ENCODE measurements at regions not wholly inside any gene's neighbourhood (a gene's known extent, or its start where the extent isn't known, plus 50 kb on each side); places are given as distances from the start of the nearest gene placed in this dataset.
"Not testable (repeated sequence)": the region's sequence is repeated elsewhere in the genome, so short reads cannot be mapped to it uniquely, and the experiment has no call there.

DNA sequence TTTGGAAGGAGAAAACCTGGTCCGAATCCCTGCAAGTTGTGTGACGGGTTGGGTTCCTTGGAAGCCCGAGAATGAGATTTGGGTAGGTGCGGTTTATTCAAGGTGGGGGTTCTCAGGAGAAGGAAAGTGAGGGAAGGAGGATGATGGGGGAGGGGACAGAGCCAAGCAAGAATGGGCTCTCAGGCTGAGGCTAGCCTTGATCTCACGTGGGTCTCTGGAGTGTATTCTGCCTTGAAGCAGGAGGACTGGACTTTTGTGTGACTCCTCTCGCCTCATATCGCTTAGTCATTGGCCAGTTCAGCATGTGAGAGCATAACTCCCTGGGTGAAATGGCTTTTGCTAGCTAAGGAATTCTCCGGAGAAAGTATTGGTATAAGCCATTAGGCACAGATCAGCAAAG lies 120.9 kb downstream of the NPIPA7 start:
- TF ChIP-seq NR3C1 (CRISPR knock-in tag; conservative IDR thresholded peaks at IDR 0.05; ENCODE audit: low read depth); JAZF1 (CRISPR knock-in tag; IDR thresholded peaks at IDR 0.05); TEAD4 (CRISPR knock-in tag; IDR thresholded peaks at IDR 0.05); NFYB (CRISPR knock-in tag; conservative IDR thresholded peaks at IDR 0.05; ENCODE audit: low read depth); NR2C2 (CRISPR knock-in tag; IDR thresholded peaks at IDR 0.05); GABPB1 (CRISPR knock-in tag; IDR thresholded peaks at IDR 0.05); ESRRA (CRISPR knock-in tag; IDR thresholded peaks at IDR 0.05; ENCODE audit: borderline replicate concordance): not testable (repeated sequence)
- TF ChIP-seq, protein P1, sequence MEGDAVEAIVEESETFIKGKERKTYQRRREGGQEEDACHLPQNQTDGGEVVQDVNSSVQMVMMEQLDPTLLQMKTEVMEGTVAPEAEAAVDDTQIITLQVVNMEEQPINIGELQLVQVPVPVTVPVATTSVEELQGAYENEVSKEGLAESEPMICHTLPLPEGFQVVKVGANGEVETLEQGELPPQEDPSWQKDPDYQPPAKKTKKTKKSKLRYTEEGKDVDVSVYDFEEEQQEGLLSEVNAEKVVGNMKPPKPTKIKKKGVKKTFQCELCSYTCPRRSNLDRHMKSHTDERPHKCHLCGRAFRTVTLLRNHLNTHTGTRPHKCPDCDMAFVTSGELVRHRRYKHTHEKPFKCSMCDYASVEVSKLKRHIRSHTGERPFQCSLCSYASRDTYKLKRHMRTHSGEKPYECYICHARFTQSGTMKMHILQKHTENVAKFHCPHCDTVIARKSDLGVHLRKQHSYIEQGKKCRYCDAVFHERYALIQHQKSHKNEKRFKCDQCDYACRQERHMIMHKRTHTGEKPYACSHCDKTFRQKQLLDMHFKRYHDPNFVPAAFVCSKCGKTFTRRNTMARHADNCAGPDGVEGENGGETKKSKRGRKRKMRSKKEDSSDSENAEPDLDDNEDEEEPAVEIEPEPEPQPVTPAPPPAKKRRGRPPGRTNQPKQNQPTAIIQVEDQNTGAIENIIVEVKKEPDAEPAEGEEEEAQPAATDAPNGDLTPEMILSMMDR (IDR thresholded peaks at IDR 0.05), result not testable (repeated sequence)
- TF ChIP-seq, protein P2, sequence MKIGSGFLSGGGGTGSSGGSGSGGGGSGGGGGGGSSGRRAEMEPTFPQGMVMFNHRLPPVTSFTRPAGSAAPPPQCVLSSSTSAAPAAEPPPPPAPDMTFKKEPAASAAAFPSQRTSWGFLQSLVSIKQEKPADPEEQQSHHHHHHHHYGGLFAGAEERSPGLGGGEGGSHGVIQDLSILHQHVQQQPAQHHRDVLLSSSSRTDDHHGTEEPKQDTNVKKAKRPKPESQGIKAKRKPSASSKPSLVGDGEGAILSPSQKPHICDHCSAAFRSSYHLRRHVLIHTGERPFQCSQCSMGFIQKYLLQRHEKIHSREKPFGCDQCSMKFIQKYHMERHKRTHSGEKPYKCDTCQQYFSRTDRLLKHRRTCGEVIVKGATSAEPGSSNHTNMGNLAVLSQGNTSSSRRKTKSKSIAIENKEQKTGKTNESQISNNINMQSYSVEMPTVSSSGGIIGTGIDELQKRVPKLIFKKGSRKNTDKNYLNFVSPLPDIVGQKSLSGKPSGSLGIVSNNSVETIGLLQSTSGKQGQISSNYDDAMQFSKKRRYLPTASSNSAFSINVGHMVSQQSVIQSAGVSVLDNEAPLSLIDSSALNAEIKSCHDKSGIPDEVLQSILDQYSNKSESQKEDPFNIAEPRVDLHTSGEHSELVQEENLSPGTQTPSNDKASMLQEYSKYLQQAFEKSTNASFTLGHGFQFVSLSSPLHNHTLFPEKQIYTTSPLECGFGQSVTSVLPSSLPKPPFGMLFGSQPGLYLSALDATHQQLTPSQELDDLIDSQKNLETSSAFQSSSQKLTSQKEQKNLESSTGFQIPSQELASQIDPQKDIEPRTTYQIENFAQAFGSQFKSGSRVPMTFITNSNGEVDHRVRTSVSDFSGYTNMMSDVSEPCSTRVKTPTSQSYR (CRISPR knock-in tag; IDR thresholded peaks at IDR 0.05), result not testable (repeated sequence)
- TF ChIP-seq, protein P3, sequence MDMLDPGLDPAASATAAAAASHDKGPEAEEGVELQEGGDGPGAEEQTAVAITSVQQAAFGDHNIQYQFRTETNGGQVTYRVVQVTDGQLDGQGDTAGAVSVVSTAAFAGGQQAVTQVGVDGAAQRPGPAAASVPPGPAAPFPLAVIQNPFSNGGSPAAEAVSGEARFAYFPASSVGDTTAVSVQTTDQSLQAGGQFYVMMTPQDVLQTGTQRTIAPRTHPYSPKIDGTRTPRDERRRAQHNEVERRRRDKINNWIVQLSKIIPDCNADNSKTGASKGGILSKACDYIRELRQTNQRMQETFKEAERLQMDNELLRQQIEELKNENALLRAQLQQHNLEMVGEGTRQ (CRISPR knock-in tag; IDR thresholded peaks at IDR 0.05), result not testable (repeated sequence)

All from WTC11 (cell line).